Loucy (cell line): ENCODE measurements at regions not wholly inside any gene's neighbourhood (a gene's known extent, or its start where the extent isn't known, plus 50 kb on each side); places are given as distances from the start of the nearest gene placed in this dataset.

ENCODE experiments used
- H2AFZ ChIP-seq: fragments of 200-600 bp; sonication (generic); 2 replicates; pipeline ENCODE4 v1.6.0; 2016; ENCODE audit warnings: antibody characterized with exemption, mild to moderate bottlenecking, low read length, moderate library complexity
- H3F3A ChIP-seq: fragments of 200-600 bp; 2 replicates; pipeline ENCODE4 v1.6.0; 2016; ENCODE audit warnings: antibody characterized with exemption, low read depth, mild to moderate bottlenecking
- H3K27me3 ChIP-seq: fragments of 200-600 bp; sonication (generic); 2 replicates; pipeline ENCODE4 v1.6.1; 2014; ENCODE audit warnings: low read length, mild to moderate bottlenecking; ENCODE audit not compliant: insufficient read depth, poor library complexity, severe bottlenecking
- H3K36me3 ChIP-seq: fragments of 200-600 bp; sonication (generic); 2 replicates; pipeline ENCODE4 v1.6.1; 2016; ENCODE audit warnings: low read length; ENCODE audit not compliant: insufficient read depth
- H3K4me1 ChIP-seq: fragments of 200-600 bp; sonication (generic); 2 replicates; pipeline ENCODE4 v1.5.1; 2014; ENCODE audit warnings: low read length, mild to moderate bottlenecking; ENCODE audit not compliant: insufficient read depth, poor library complexity, severe bottlenecking
- H3K4me2 ChIP-seq: fragments of 200-600 bp; sonication (generic); 2 replicates; pipeline ENCODE4 v1.6.0; 2014; ENCODE audit warnings: antibody characterized with exemption, low read length, low read depth, mild to moderate bottlenecking; ENCODE audit not compliant: poor library complexity, severe bottlenecking
- H3K4me3 ChIP-seq: fragments of 200-600 bp; sonication (generic); 2 replicates; pipeline ENCODE4 v1.5.1; 2014; ENCODE audit warnings: low read length, mild to moderate bottlenecking, mixed read lengths; ENCODE audit not compliant: poor library complexity, severe bottlenecking
- H3K79me2 ChIP-seq: fragments of 200-600 bp; sonication (generic); 2 replicates; pipeline ENCODE4 v1.6.1; 2014; ENCODE audit warnings: low read length; ENCODE audit not compliant: insufficient read depth
- H3K9ac ChIP-seq: fragments of 200-600 bp; sonication (generic); 2 replicates; pipeline ENCODE4 v1.6.0; 2014; ENCODE audit warnings: mild to moderate bottlenecking, low read depth, low read length, moderate library complexity; ENCODE audit not compliant: poor library complexity, severe bottlenecking
- H3K9me2 ChIP-seq: fragments of 200-600 bp; sonication (generic); replicated peaks from 2 replicates; pipeline ENCODE4 v1.6.1; 2016; ENCODE audit warnings: low read depth, low read length, mixed read lengths
- H3K9me3 ChIP-seq: fragments of 200-600 bp; sonication (generic); 2 replicates; pipeline ENCODE4 v1.6.1; 2014; ENCODE audit warnings: mild to moderate bottlenecking, antibody characterized with exemption, low read length, low read depth; ENCODE audit not compliant: insufficient read depth
- H4K20me1 ChIP-seq: fragments of 200-600 bp; sonication (generic); 2 replicates; pipeline ENCODE4 v1.6.0; 2014; ENCODE audit warnings: antibody characterized with exemption, low read length, mild to moderate bottlenecking; ENCODE audit not compliant: insufficient read depth, poor library complexity, severe bottlenecking
- EZH2phosphoT487 ChIP-seq: fragments of 200-600 bp; IDR thresholded peaks from 2 replicates; pipeline ENCODE4 v1.6.1; 2018; ENCODE audit warnings: antibody characterized with exemption, mild to moderate bottlenecking, moderate library complexity, borderline replicate concordance
- TF ChIP-seq, protein P1 (sequence below): fragments of 200-600 bp; sonication (generic); conservative IDR thresholded peaks from 2 replicates; pipeline ENCODE4 v1.5.1; 2014; ENCODE audit warnings: mild to moderate bottlenecking, antibody characterized with exemption, low read length

DNA sequence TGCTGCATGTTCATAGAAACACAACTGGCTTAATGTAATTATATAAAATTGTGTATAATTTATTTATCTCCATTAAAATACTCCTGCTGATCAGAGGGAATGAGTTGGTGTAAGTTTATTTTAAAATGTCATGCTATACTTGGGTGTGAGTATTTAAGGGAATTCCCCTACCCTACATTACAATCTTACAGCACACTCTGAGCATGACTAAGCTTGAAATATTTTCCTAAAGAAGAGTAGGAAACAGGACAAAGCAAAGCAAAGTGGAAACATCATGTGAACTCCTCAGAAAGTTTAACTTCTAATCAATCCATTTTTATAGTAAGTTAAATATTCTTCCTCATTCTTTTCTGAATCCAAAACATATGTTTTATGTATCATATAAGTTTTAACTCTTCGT, 1271.3 kb downstream of the EFNA5 start:
- TF ChIP-seq, protein P1, sequence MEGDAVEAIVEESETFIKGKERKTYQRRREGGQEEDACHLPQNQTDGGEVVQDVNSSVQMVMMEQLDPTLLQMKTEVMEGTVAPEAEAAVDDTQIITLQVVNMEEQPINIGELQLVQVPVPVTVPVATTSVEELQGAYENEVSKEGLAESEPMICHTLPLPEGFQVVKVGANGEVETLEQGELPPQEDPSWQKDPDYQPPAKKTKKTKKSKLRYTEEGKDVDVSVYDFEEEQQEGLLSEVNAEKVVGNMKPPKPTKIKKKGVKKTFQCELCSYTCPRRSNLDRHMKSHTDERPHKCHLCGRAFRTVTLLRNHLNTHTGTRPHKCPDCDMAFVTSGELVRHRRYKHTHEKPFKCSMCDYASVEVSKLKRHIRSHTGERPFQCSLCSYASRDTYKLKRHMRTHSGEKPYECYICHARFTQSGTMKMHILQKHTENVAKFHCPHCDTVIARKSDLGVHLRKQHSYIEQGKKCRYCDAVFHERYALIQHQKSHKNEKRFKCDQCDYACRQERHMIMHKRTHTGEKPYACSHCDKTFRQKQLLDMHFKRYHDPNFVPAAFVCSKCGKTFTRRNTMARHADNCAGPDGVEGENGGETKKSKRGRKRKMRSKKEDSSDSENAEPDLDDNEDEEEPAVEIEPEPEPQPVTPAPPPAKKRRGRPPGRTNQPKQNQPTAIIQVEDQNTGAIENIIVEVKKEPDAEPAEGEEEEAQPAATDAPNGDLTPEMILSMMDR = no peak
- TF ChIP-seq EZH2phosphoT487 = no peak
- H3K27me3 ChIP-seq = no peaks in the 10 kb centered on the region
- H3K9me3 ChIP-seq = no peaks in the 10 kb centered on the region
- H3K9ac ChIP-seq = no peak overlapping the region
- H4K20me1 ChIP-seq = no peaks in the 10 kb centered on the region
- H3K4me2 ChIP-seq = no peak overlapping the region
- no peaks in the 10 kb centered on the region for H3K79me2 ChIP-seq
- no peaks in the 10 kb centered on the region for H3K4me1 ChIP-seq
- no peaks in the 10 kb centered on the region for H3K36me3 ChIP-seq
- H3K9me2 ChIP-seq = no peaks in the 10 kb centered on the region
- no peak overlapping the region for H2AFZ ChIP-seq
- H3K4me3 ChIP-seq = no peak overlapping the region
- H3F3A ChIP-seq = no peaks in the 10 kb centered on the region

DNA sequence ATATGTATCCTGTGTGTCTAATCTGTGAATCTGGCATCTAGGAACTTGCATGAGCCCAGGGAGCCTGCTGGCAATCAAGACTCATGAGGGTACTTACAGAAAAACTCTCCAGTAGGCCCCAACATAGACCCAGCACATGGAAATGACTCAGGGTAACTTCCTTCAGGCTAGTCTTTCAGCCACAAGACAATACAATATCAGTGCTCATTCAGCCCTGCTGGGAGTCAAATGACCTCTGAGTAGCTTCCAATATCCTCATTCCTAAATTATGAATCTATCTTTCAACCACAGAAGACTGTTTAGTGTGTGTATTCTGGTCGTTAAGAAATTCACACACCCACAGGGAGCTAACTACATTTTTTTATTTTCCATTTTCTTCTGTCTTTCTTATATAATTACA, 1273.0 kb downstream of the EFNA5 start:
- H3K9me3 ChIP-seq = no peaks in the 10 kb centered on the region
- H3K4me3 ChIP-seq = no peak overlapping the region
- no peak overlapping the region for H2AFZ ChIP-seq
- no peak overlapping the region for H3K9ac ChIP-seq
- H3F3A ChIP-seq = no peaks in the 10 kb centered on the region
- H3K4me1 ChIP-seq = no peaks in the 10 kb centered on the region
- TF ChIP-seq, protein P1 = no peak
- no peak for TF ChIP-seq EZH2phosphoT487
- H3K4me2 ChIP-seq = no peak overlapping the region
- no peaks in the 10 kb centered on the region for H3K79me2 ChIP-seq
- H3K36me3 ChIP-seq = no peaks in the 10 kb centered on the region
- no peaks in the 10 kb centered on the region for H3K9me2 ChIP-seq
- H3K27me3 ChIP-seq = no peaks in the 10 kb centered on the region
- H4K20me1 ChIP-seq = no peaks in the 10 kb centered on the region

DNA sequence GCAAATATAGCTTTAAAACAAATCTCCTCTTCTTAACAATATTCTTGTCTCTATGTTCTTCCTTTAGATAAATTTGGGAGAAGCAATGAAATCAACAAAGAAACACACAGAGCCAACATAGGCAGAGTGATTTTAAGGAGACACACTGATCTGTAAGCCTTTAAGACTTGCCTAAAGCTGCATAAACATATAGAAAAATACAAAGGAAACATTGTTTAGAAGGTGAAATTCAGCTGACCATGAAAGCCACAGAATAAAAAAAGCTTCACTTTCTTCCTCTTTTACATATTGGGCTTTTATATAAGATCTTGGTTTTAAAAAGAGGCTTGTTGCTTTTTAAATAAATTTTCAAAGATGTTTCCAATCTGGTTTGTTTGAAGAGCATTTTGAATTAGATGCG, 1277.5 kb downstream of the EFNA5 start:
- no peak overlapping the region for H3K4me3 ChIP-seq
- H3K36me3 ChIP-seq = no peaks in the 10 kb centered on the region
- no peaks in the 10 kb centered on the region for H4K20me1 ChIP-seq
- H3K4me2 ChIP-seq = no peak overlapping the region
- H3K27me3 ChIP-seq = no peaks in the 10 kb centered on the region
- no peaks in the 10 kb centered on the region for H3K9me3 ChIP-seq
- no peaks in the 10 kb centered on the region for H3F3A ChIP-seq
- no peaks in the 10 kb centered on the region for H3K79me2 ChIP-seq
- H3K9me2 ChIP-seq = no peaks in the 10 kb centered on the region
- no peaks in the 10 kb centered on the region for H3K4me1 ChIP-seq
- H2AFZ ChIP-seq = no peak overlapping the region
- TF ChIP-seq, protein P1 = no peak
- TF ChIP-seq EZH2phosphoT487 = no peak
- H3K9ac ChIP-seq = no peak overlapping the region
